ENCODE measurements at regions not wholly inside any gene's neighbourhood (a gene's known extent, or its start where the extent isn't known, plus 50 kb on each side); places are given as distances from the start of the nearest gene placed in this dataset.

DNA sequence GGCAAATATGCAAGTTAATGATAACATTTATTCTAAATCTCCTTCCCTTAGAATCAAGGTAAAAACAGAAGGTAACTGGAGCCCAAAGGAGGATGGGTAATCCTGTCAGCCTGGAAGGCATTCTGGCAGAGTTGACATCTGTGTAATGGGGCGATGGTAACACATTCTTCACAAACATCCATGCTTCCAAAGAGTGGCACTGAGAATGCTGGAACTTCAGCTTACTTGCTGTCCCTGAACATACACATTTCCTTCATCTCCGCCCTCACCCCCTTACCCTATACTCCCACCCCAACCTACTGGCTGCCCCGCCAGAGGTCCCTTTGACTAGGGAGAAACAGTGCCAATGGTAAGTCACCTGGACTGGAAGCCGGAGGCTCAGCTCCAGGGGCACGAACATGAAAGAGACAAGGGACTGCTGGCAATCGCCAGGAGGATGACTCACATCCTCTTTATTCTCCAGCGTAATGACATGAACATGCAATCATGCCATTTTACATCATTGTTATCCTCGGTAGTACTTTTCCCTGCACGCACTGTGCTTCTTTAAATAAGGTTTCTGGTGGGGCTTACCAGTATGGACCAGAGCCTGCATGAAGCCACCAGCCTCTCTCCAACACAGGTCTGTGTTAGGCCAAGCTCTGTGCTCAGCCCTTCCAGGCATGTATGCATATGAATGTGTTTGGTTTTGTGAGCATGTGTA, 694.2 kb upstream of the TENM3 start:
- DNase-seq (ENCODE audit: low read depth) = peak; percentile 21
- H3K4me3 ChIP-seq (ENCODE audit: low read depth, low read length) = no peak overlapping the region
- TF ChIP-seq, protein P1, sequence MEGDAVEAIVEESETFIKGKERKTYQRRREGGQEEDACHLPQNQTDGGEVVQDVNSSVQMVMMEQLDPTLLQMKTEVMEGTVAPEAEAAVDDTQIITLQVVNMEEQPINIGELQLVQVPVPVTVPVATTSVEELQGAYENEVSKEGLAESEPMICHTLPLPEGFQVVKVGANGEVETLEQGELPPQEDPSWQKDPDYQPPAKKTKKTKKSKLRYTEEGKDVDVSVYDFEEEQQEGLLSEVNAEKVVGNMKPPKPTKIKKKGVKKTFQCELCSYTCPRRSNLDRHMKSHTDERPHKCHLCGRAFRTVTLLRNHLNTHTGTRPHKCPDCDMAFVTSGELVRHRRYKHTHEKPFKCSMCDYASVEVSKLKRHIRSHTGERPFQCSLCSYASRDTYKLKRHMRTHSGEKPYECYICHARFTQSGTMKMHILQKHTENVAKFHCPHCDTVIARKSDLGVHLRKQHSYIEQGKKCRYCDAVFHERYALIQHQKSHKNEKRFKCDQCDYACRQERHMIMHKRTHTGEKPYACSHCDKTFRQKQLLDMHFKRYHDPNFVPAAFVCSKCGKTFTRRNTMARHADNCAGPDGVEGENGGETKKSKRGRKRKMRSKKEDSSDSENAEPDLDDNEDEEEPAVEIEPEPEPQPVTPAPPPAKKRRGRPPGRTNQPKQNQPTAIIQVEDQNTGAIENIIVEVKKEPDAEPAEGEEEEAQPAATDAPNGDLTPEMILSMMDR (IDR thresholded peaks at IDR 0.05; ENCODE audit: insufficient read depth, low read depth, low read length) = no peak

DNA sequence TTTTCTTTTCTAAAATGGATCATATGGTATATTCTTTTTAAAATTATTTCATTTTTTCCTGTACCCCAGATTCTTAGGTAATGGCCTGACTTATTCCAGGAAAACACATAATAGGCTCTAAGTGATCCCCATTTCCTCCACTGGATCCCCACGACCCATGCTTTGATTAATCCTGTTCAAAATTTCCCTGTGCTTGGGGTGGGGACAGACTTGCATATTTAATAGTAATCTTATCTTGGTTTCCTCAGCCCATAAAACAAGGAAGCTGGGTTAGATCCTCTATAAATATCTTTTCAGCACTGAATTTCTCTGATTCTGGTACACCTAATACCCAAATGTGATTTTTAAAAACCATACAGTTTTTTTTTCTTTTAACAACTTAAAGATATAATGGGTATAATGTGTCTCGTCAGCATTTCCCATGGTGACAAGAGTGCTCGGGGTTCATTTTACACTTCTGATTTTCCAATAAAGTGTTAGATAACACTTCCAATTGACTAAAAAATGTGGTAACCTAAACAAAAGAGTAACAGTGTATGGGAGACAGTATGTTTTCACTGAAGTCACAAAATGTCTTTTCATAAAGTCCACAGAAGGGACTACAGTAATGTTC, 693.5 kb upstream of the TENM3 start:
- DNase-seq (ENCODE audit: low read depth) = no peak
- TF ChIP-seq, protein P1 (IDR thresholded peaks at IDR 0.05; ENCODE audit: insufficient read depth, low read depth, low read length) = no peak
- H3K4me3 ChIP-seq (ENCODE audit: low read depth, low read length) = no peak overlapping the region

DNA sequence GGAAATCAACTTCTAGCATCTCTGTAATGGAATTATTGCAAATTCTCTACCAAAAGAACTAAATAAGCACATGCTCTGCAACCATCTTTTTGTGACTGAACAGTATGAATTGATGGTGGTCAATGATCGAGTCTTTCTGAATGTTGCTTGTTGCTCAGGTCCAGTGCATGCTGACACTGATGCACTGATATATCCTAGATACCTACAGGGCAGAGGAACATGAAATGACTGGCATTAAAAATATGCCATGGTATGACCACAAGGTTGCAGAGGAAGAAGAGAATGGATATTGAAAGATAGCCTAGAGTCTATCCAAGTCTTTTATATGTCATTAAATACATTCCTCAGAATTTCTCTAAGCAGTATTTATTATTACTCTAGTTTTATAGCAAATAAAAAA, 692.8 kb upstream of the TENM3 start:
- no peak overlapping the region for H3K4me3 ChIP-seq (ENCODE audit: low read depth, low read length)
- no peak for DNase-seq (ENCODE audit: low read depth)

DNA sequence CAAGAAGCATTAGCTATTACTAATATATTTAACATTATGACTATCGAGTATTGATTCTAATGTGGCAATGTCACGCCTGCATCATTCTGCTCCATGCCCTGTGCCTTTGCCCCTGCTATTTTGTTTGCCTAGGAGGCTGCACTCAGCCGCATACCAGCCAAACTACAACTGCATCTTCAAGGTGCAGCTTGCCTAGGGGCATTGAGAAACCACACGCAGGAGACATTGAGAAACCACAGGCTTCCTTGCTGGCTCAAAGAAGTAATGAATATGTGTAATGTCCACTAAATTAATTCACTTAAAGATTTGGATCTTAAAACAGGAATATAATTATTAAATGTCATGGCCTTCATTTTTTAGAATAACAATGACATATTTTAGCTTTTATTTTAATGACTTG, 683.6 kb upstream of the TENM3 start:
- H3K4me3 ChIP-seq (ENCODE audit: low read depth, low read length) = no peak overlapping the region
- DNase-seq (ENCODE audit: low read depth) = no peak
- TF ChIP-seq, protein P1 (IDR thresholded peaks at IDR 0.05; ENCODE audit: insufficient read depth, low read depth, low read length) = no peak

More for the DNA sequence above, 692.8 kb upstream of the TENM3 start:
- TF ChIP-seq, protein P1 (IDR thresholded peaks at IDR 0.05; ENCODE audit: insufficient read depth, low read depth, low read length) = no peak

DNA sequence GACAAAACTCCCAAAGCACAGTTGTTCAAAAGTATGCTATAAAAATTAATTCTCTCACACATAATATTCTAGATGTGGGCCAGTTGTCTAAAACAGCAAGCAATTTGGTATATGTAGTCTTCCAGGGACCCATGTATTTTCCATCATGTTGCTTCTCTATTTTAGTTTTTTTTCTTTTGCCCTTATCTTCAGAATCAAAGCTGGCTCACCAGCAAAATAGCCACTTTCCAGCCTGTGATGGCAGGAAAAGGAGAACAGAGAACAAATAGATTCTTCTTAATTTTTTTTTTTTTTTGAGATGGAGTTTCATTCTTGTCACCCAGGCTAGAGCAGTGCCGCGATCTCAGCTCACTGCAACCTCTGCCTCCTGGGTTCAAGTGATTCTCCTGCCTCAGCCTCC, 680.8 kb upstream of the TENM3 start:
- no peak overlapping the region for H3K4me3 ChIP-seq (ENCODE audit: low read depth, low read length)
- DNase-seq (ENCODE audit: low read depth) = no peak
- TF ChIP-seq, protein P1 (IDR thresholded peaks at IDR 0.05; ENCODE audit: insufficient read depth, low read depth, low read length) = no peak

DNA sequence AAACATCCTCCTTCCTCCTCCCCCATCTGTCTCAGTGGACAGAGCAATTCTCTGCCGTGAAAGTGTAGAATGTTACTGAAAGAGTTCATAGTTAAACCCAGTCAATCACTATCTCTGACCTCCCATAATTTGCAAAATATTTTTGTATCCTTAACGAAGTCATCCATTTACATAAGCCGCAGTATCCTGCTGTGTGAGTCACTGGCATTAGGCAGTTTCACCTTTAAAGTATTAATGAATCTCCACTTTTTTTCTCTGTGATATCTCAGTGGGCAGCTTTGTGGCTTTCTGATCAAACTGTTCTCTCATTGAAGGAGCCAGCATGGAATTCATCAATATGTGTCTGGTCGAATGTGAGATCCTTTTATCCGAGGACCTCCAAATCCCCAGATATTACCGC, 678.6 kb upstream of the TENM3 start:
- DNase-seq (ENCODE audit: low read depth) = no peak
- no peak overlapping the region for H3K4me3 ChIP-seq (ENCODE audit: low read depth, low read length)
- TF ChIP-seq, protein P1 (IDR thresholded peaks at IDR 0.05; ENCODE audit: insufficient read depth, low read depth, low read length) = no peak
